ENCODE measurements at regions not wholly inside any gene's neighbourhood (a gene's known extent, or its start where the extent isn't known, plus 50 kb on each side); places are given as distances from the start of the nearest gene placed in this dataset.

- no peaks in the 10 kb centered on the region for H3K36me3 ChIP-seq (ENCODE audit: control insufficient read depth, insufficient read depth, low read length)
- no peaks in the 10 kb centered on the region for H3K27me3 ChIP-seq (ENCODE audit: control insufficient read depth, insufficient read depth, low read length)
- CTCF ChIA-PET: no interaction called here
- DNase-seq (ENCODE audit: low read depth): no peak
- no peak for TF ChIP-seq CTCF (IDR thresholded peaks at IDR 0.05; ENCODE audit: insufficient read depth, low read depth, low read length)
- POLR2A ChIA-PET: no interaction called here
- no peak overlapping the region for H3K4me3 ChIP-seq (ENCODE audit: low read depth, low read length)
Measured at GRCh38 chr14:97301931-97302559, 504.9 kb downstream of the VRK1 start.

GRCh38 chr14:97306133-97306759 is 509.1 kb downstream of the VRK1 start:
- no peaks in the 10 kb centered on the region for H3K36me3 ChIP-seq (ENCODE audit: control insufficient read depth, insufficient read depth, low read length)
- no peak for TF ChIP-seq CTCF (IDR thresholded peaks at IDR 0.05; ENCODE audit: insufficient read depth, low read depth, low read length)
- no peak for DNase-seq (ENCODE audit: low read depth)
- no peak overlapping the region for H3K4me3 ChIP-seq (ENCODE audit: low read depth, low read length)
- CTCF ChIA-PET: interaction anchor here (1.2 kb wide), 1 partner anchor 11 kb away, joined by 3 read pairs; no protein-coding TSS in a partner anchor
- POLR2A ChIA-PET: no interaction called here
- H3K27me3 ChIP-seq (ENCODE audit: control insufficient read depth, insufficient read depth, low read length): no peaks in the 10 kb centered on the region

GRCh38 chr14:97306760-97307246 is 509.6 kb downstream of the VRK1 start:
- CTCF ChIA-PET: interaction anchor here (1.2 kb wide), 1 partner anchor 11 kb away, joined by 3 read pairs; no protein-coding TSS in a partner anchor
- Histone ChIP-seq H3K36me3 (ENCODE audit: control insufficient read depth, insufficient read depth, low read length) (no peaks in the 10 kb centered on the region), H3K4me3 (ENCODE audit: low read depth, low read length) (no peak overlapping the region), H3K27me3 (ENCODE audit: control insufficient read depth, insufficient read depth, low read length) (no peaks in the 10 kb centered on the region)
- no peak for DNase-seq (ENCODE audit: low read depth)
- POLR2A ChIA-PET: no interaction called here
- no peak for TF ChIP-seq CTCF (IDR thresholded peaks at IDR 0.05; ENCODE audit: insufficient read depth, low read depth, low read length)

- ChIA-PET POLR2A (no interaction called here), CTCF (no interaction called here)
- Histone ChIP-seq H3K27me3 (ENCODE audit: control insufficient read depth, insufficient read depth, low read length) (no peaks in the 10 kb centered on the region), H3K4me3 (ENCODE audit: low read depth, low read length) (no peak overlapping the region), H3K36me3 (ENCODE audit: control insufficient read depth, insufficient read depth, low read length) (no peaks in the 10 kb centered on the region)
- no peak for DNase-seq (ENCODE audit: low read depth)
- no peak for TF ChIP-seq CTCF (IDR thresholded peaks at IDR 0.05; ENCODE audit: insufficient read depth, low read depth, low read length)
Measured at GRCh38 chr14:97311411-97311810, 514.2 kb downstream of the VRK1 start.

- no peak for TF ChIP-seq CTCF (IDR thresholded peaks at IDR 0.05; ENCODE audit: insufficient read depth, low read depth, low read length)
- no peak for DNase-seq (ENCODE audit: low read depth)
- Histone ChIP-seq H3K27me3 (ENCODE audit: control insufficient read depth, insufficient read depth, low read length) (no peaks in the 10 kb centered on the region), H3K4me3 (ENCODE audit: low read depth, low read length) (no peak overlapping the region), H3K36me3 (ENCODE audit: control insufficient read depth, insufficient read depth, low read length) (no peaks in the 10 kb centered on the region)
- ChIA-PET POLR2A (no interaction called here), CTCF (interaction anchor here (1.6 kb wide), 1 partner anchor 9 kb away, joined by 4 read pairs; no protein-coding TSS in a partner anchor)
Measured at GRCh38 chr14:97312910-97313309, 515.7 kb downstream of the VRK1 start.
